ENCODE measurements at regions not wholly inside any gene's neighbourhood (a gene's known extent, or its start where the extent isn't known, plus 50 kb on each side); places are given as distances from the start of the nearest gene placed in this dataset.

DNA sequence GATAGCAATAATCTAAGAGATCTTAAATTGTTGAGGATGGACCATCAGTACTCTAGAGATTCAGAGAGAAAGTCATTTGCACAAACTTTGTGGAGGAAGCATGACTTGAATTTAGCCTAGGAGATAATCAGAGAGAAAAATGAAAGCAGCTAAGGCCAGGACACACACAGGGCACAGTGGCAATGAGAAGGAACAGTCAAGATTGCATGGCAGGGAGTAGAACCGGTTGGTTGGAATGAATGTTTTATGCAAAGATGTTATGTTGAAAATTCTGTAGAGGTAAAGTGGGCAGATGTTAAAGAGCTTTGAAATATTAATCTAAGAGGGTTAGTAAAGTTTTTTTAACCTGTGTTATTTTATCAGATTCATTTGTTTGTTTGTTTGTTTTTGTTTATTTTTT is 521.8 kb downstream of the GATA3 start:
- no peak for TF ChIP-seq EZH2 (IDR thresholded peaks at IDR 0.05; ENCODE audit: borderline replicate concordance, low read length)
- TF ChIP-seq, protein P1, sequence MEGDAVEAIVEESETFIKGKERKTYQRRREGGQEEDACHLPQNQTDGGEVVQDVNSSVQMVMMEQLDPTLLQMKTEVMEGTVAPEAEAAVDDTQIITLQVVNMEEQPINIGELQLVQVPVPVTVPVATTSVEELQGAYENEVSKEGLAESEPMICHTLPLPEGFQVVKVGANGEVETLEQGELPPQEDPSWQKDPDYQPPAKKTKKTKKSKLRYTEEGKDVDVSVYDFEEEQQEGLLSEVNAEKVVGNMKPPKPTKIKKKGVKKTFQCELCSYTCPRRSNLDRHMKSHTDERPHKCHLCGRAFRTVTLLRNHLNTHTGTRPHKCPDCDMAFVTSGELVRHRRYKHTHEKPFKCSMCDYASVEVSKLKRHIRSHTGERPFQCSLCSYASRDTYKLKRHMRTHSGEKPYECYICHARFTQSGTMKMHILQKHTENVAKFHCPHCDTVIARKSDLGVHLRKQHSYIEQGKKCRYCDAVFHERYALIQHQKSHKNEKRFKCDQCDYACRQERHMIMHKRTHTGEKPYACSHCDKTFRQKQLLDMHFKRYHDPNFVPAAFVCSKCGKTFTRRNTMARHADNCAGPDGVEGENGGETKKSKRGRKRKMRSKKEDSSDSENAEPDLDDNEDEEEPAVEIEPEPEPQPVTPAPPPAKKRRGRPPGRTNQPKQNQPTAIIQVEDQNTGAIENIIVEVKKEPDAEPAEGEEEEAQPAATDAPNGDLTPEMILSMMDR (IDR thresholded peaks at IDR 0.05; ENCODE audit: low read length) = no peak
- H3K27ac ChIP-seq (ENCODE audit: low read depth, low read length, poor library complexity, severe bottlenecking) = no peak overlapping the region
- H3K4me2 ChIP-seq (ENCODE audit: low read length) = no peak overlapping the region
- no peaks in the 10 kb centered on the region for H3K4me1 ChIP-seq (ENCODE audit: insufficient read depth, low read length, severe bottlenecking)
- no peak overlapping the region for H3K9ac ChIP-seq (ENCODE audit: low read length)
- H3K79me2 ChIP-seq (ENCODE audit: insufficient read depth, low read length) = no peaks in the 10 kb centered on the region
- no peaks in the 10 kb centered on the region for H3F3A ChIP-seq (ENCODE audit: insufficient read depth, low read length)
- no peaks in the 10 kb centered on the region for H3K9me2 ChIP-seq (ENCODE audit: low read depth, low read length)
- no peak overlapping the region for H2AFZ ChIP-seq (ENCODE audit: low read length)
- H3K4me3 ChIP-seq (ENCODE audit: low read depth, low read length, poor library complexity, severe bottlenecking) = no peak overlapping the region
- no peaks in the 10 kb centered on the region for H3K9me3 ChIP-seq (ENCODE audit: low read length)
- no peaks in the 10 kb centered on the region for H4K20me1 ChIP-seq (ENCODE audit: insufficient read depth, low read length)
- H3K36me3 ChIP-seq (ENCODE audit: insufficient read depth, low read length) = no peaks in the 10 kb centered on the region
- no peaks in the 10 kb centered on the region for H3K27me3 ChIP-seq (ENCODE audit: insufficient read depth, low read length)

- H2AFZ ChIP-seq (ENCODE audit: low read length) = no peak overlapping the region
- no peaks in the 10 kb centered on the region for H3K36me3 ChIP-seq (ENCODE audit: insufficient read depth, low read length)
- H3K4me3 ChIP-seq (ENCODE audit: low read depth, low read length, poor library complexity, severe bottlenecking) = no peak overlapping the region
- no peaks in the 10 kb centered on the region for H3K79me2 ChIP-seq (ENCODE audit: insufficient read depth, low read length)
- H3F3A ChIP-seq (ENCODE audit: insufficient read depth, low read length) = no peaks in the 10 kb centered on the region
- no peak overlapping the region for H3K9ac ChIP-seq (ENCODE audit: low read length)
- TF ChIP-seq, protein P1 (IDR thresholded peaks at IDR 0.05; ENCODE audit: low read length) = no peak
- no peak for TF ChIP-seq EZH2 (IDR thresholded peaks at IDR 0.05; ENCODE audit: borderline replicate concordance, low read length)
- no peaks in the 10 kb centered on the region for H3K27me3 ChIP-seq (ENCODE audit: insufficient read depth, low read length)
- no peaks in the 10 kb centered on the region for H3K9me2 ChIP-seq (ENCODE audit: low read depth, low read length)
- no peaks in the 10 kb centered on the region for H4K20me1 ChIP-seq (ENCODE audit: insufficient read depth, low read length)
- H3K27ac ChIP-seq (ENCODE audit: low read depth, low read length, poor library complexity, severe bottlenecking) = no peak overlapping the region
- no peak overlapping the region for H3K4me2 ChIP-seq (ENCODE audit: low read length)
- no peaks in the 10 kb centered on the region for H3K9me3 ChIP-seq (ENCODE audit: low read length)
- H3K4me1 ChIP-seq (ENCODE audit: insufficient read depth, low read length, severe bottlenecking) = no peaks in the 10 kb centered on the region
These were observed 522.4 kb downstream of the GATA3 start for GRCh38 chr10:8576911-8577310.

DNA sequence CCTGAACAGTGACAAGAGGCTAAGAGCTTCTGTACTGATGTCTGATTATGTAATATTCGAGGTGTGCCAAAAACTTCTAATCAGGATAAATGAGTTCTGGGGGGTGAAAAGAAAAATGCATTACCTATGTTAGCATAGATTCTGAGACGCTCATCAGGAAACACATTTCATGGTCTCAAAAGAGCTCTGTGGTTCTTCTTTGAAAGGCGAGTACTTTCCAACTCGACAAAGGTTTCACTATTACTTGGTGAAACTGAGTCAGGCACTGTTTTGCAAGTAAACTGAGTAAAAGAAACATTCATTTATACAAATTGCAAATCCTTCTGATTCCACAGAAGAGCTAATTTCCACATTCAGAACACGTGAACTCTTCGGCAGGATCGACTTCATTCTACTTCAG is 523.2 kb downstream of the GATA3 start:
- no peak overlapping the region for H3K9ac ChIP-seq (ENCODE audit: low read length)
- H3K36me3 ChIP-seq (ENCODE audit: insufficient read depth, low read length) = no peaks in the 10 kb centered on the region
- H3K27me3 ChIP-seq (ENCODE audit: insufficient read depth, low read length) = no peaks in the 10 kb centered on the region
- no peaks in the 10 kb centered on the region for H3K4me1 ChIP-seq (ENCODE audit: insufficient read depth, low read length, severe bottlenecking)
- H3K4me3 ChIP-seq (ENCODE audit: low read depth, low read length, poor library complexity, severe bottlenecking) = no peak overlapping the region
- no peaks in the 10 kb centered on the region for H4K20me1 ChIP-seq (ENCODE audit: insufficient read depth, low read length)
- no peaks in the 10 kb centered on the region for H3K9me3 ChIP-seq (ENCODE audit: low read length)
- no peaks in the 10 kb centered on the region for H3K79me2 ChIP-seq (ENCODE audit: insufficient read depth, low read length)
- no peaks in the 10 kb centered on the region for H3F3A ChIP-seq (ENCODE audit: insufficient read depth, low read length)
- H3K9me2 ChIP-seq (ENCODE audit: low read depth, low read length) = no peaks in the 10 kb centered on the region
- H3K27ac ChIP-seq (ENCODE audit: low read depth, low read length, poor library complexity, severe bottlenecking) = no peak overlapping the region
- TF ChIP-seq EZH2 (IDR thresholded peaks at IDR 0.05; ENCODE audit: borderline replicate concordance, low read length) = no peak
- TF ChIP-seq, protein P1 (IDR thresholded peaks at IDR 0.05; ENCODE audit: low read length) = no peak
- no peak overlapping the region for H3K4me2 ChIP-seq (ENCODE audit: low read length)
- H2AFZ ChIP-seq (ENCODE audit: low read length) = no peak overlapping the region
